HepG2 (cell line): ENCODE measurements at regions not wholly inside any gene's neighbourhood (a gene's known extent, or its start where the extent isn't known, plus 50 kb on each side); places are given as distances from the start of the nearest gene placed in this dataset.

Source experiments
- ATAC-seq: fragments of 200-7000 bp; cut with Tn5 transposase; 3 replicates; pipeline ENCODE4 v1.9.1; 2020; ENCODE audit warnings: mild to moderate bottlenecking, moderate library complexity
- BruUV-seq: library from RNA; stranded (reverse); fragments of 400-500 nt; replicated peaks from 2 replicates; lab custom pipeline; 2021; lab: Mats Ljungman, UMichigan
- CTCF ChIA-PET: fragments of 300-600 bp; formaldehyde crosslinking; extraction: SDS; loops from one replicate; lab custom pipeline; 2021; ENCODE audit warnings: low total read pairs, inconsistent platforms, low intra/inter-chr PET ratio; lab: Yijun Ruan, JAX
- POLR2A ChIA-PET: fragments of 350-600 bp; sonication (Branson Sonifier 250); formaldehyde crosslinking; loops from one replicate; lab custom pipeline; 2020; ENCODE audit warnings: antibody characterized with exemption, inconsistent platforms; lab: Yijun Ruan, JAX
- DNase-seq: peaks from one replicate; pipeline ENCODE4 v3.0.0-alpha.2; 2015; ENCODE audit warnings: low spot score
- FAIRE-seq: peaks from 3 replicates; lab custom pipeline; 2011; peaks lifted over from hg19 to GRCh38; lab: Jason Lieb, UNC
- H2AFZ ChIP-seq: one replicate; pipeline ENCODE4 v1.6.1; 2011; ENCODE audit warnings: low read length, inconsistent platforms
- H3K27ac ChIP-seq: fragments of 300-600 bp; 3 replicates; pipeline ENCODE4 v1.8.0; 2011; ENCODE audit warnings: mixed run types, mild to moderate bottlenecking, mixed read lengths, low read length, inconsistent platforms; ENCODE audit not compliant: insufficient read depth; ENCODE audit errors: extremely low read length
- H3K27me3 ChIP-seq, 2 experiments: fragments of 200-600 bp in 1 of 2; 2 replicates in 1 of 2; 3 replicates in 1 of 2; pipeline versions ENCODE4 v1.6.0 to v1.8.0; 2011; ENCODE audit warnings: low read length in 2 of 2, mild to moderate bottlenecking in 2 of 2, moderate library complexity in 2 of 2, inconsistent platforms in 1 of 2; ENCODE audit not compliant: insufficient read depth in 2 of 2, control insufficient read depth in 1 of 2
- H3K36me3 ChIP-seq, 2 experiments: fragments of 200-600 bp in 1 of 2; replicated peaks in 1 of 2; 2 replicates in 1 of 2; 3 replicates in 1 of 2; pipeline versions ENCODE4 v1.5.1 to v1.8.0; 2011; ENCODE audit warnings: low read length in 2 of 2, inconsistent platforms in 1 of 2; ENCODE audit not compliant: insufficient read depth in 2 of 2, control insufficient read depth in 1 of 2
- H3K4me1 ChIP-seq: 2 replicates; pipeline ENCODE4 v1.5.1; 2012; ENCODE audit warnings: low read length, inconsistent platforms; ENCODE audit not compliant: insufficient read depth
- H3K4me2 ChIP-seq: 2 replicates; pipeline ENCODE4 v1.6.0; 2011; ENCODE audit warnings: low read depth, low read length, inconsistent platforms
- H3K4me3 ChIP-seq, 3 experiments: fragments of 200-600 bp in 1 of 3; sonication (generic), shearing (Covaris generic) in 1 of 3; replicated peaks in 1 of 3; 2 replicates each; pipeline ENCODE4 v1.5.1; 2011 to 2016; ENCODE audit warnings: low read length in 3 of 3, inconsistent platforms in 2 of 3, low read depth in 2 of 3, mild to moderate bottlenecking in 2 of 3, control low read depth in 1 of 3, mixed read lengths in 1 of 3; ENCODE audit not compliant: insufficient read depth in 1 of 3
- H3K79me2 ChIP-seq: one replicate; pipeline ENCODE4 v1.6.1; 2011; ENCODE audit warnings: low read length, inconsistent platforms; ENCODE audit not compliant: insufficient read depth
- H3K9ac ChIP-seq: 2 replicates; pipeline ENCODE4 v1.6.0; 2011; ENCODE audit warnings: mild to moderate bottlenecking, low read depth, low read length, inconsistent platforms; ENCODE audit not compliant: insufficient read depth
- H3K9me3 ChIP-seq: 2 replicates; pipeline ENCODE4 v1.5.1; 2012; ENCODE audit warnings: mild to moderate bottlenecking, low read length
- H4K20me1 ChIP-seq: 2 replicates; pipeline ENCODE4 v1.6.0; 2011; ENCODE audit warnings: inconsistent platforms, mild to moderate bottlenecking, low read length, moderate library complexity; ENCODE audit not compliant: insufficient read depth
- BRD4 ChIP-seq: sonication (generic); formaldehyde crosslinking; IDR thresholded peaks from 2 replicates; pipeline ENCODE4 v1.4.0; 2020; ENCODE audit warnings: missing genetic modification reagents
- DNMT3B ChIP-seq: conservative IDR thresholded peaks from 2 replicates; pipeline ENCODE4 v1.6.1; 2016; ENCODE audit warnings: missing biosample characterization, control low read depth
- GTF2F1 ChIP-seq: fragments of 150-350 bp; IDR thresholded peaks from 2 replicates; pipeline ENCODE4 v1.6.1; 2014; ENCODE audit warnings: low read length
- ZNF317 ChIP-seq: sonication (generic); formaldehyde crosslinking; IDR thresholded peaks from 2 replicates; pipeline ENCODE4 v1.5.0; 2020; ENCODE audit warnings: mild to moderate bottlenecking, missing genetic modification reagents
- WGBS: methylation state at CpG from one replicate; pipeline ENCODE4 v1.1.6; 2017; ENCODE audit warnings: low lambda C conversion rate; 5-methylcytosine and 5-hydroxymethylcytosine counted together
- in situ Hi-C: cut with HindIII; loops from 2 replicates; pipeline ENCODE4 v1.10.0; 2017; ENCODE audit warnings: low pct_unique_long_range_greater_than_20kb; ENCODE audit not compliant: extremely low pct_ligation_motif_present
- intact Hi-C: fragments of 100-400 bp; cut with micrococcal nuclease; formaldehyde crosslinking; loops from one replicate; pipeline ENCODE4 v1.10.0; 2022; ENCODE audit not compliant: unreplicated experiment
- TF ChIP-seq, protein P1 (sequence below): IDR thresholded peaks from 2 replicates; pipeline ENCODE4 v1.6.1; 2018; ENCODE audit warnings: missing genetic modification reagents, mild to moderate bottlenecking, missing compliant biosample characterization
- TF ChIP-seq, protein P2 (sequence below): sonication (generic); formaldehyde crosslinking; IDR thresholded peaks from 2 replicates; pipeline ENCODE4 v1.4.0; 2020; ENCODE audit warnings: low read depth, mild to moderate bottlenecking, missing genetic modification reagents
- TF ChIP-seq, protein P3 (sequence below): sonication (generic); formaldehyde crosslinking; IDR thresholded peaks from 2 replicates; pipeline ENCODE4 v1.8.0; 2022; ENCODE audit warnings: missing genetic modification reagents, mild to moderate bottlenecking, borderline replicate concordance

DNA sequence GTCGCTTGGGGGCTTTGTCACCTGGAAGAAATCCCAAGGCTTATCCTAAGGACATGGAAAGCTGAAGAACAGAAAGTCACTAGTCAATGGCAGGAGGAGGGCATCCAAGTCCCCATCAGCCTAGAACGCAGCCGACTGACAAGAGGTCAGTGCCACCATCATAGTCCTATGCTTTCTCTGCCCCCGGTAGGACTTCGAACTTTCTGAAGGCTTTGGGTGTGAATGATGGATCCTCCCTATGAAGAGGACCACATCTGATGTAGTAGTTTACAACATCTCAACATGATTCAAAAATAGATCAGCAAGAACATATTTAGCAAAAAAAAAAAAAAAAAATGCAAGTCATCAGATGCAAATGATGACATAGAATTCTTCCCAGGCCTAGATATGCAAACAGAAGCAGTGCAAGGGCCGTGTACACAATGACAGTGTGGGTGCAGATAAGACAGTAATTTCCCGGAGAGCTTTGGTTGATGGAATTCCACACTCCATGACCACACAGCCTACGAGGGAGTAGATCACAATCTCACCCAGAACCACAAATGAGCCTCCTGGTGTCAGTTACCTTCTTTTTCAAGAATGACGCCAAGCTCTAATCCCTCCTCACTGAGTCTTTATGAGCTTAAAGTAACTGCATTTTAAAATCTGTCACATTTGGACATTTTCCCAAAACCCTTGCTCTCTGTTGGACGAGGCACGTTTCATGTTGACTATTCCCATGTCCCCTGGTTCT, 88.2 kb downstream of the PSMG1 start (continued):
- TF ChIP-seq, protein P1, sequence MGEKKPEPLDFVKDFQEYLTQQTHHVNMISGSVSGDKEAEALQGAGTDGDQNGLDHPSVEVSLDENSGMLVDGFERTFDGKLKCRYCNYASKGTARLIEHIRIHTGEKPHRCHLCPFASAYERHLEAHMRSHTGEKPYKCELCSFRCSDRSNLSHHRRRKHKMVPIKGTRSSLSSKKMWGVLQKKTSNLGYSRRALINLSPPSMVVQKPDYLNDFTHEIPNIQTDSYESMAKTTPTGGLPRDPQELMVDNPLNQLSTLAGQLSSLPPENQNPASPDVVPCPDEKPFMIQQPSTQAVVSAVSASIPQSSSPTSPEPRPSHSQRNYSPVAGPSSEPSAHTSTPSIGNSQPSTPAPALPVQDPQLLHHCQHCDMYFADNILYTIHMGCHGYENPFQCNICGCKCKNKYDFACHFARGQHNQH = 0 out of 2 replicates have a peak, but pooled peaks have one; percentile 62
- peak; percentile 70; the same call in 1 of the 2 replicates for TF ChIP-seq ZNF317 (CRISPR knock-in tag)
- TF ChIP-seq, protein P2, sequence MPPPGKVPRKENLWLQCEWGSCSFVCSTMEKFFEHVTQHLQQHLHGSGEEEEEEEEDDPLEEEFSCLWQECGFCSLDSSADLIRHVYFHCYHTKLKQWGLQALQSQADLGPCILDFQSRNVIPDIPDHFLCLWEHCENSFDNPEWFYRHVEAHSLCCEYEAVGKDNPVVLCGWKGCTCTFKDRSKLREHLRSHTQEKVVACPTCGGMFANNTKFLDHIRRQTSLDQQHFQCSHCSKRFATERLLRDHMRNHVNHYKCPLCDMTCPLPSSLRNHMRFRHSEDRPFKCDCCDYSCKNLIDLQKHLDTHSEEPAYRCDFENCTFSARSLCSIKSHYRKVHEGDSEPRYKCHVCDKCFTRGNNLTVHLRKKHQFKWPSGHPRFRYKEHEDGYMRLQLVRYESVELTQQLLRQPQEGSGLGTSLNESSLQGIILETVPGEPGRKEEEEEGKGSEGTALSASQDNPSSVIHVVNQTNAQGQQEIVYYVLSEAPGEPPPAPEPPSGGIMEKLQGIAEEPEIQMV (CRISPR knock-in tag) = 0 out of 2 replicates have a peak, but pooled peaks have one; percentile 30

DNA sequence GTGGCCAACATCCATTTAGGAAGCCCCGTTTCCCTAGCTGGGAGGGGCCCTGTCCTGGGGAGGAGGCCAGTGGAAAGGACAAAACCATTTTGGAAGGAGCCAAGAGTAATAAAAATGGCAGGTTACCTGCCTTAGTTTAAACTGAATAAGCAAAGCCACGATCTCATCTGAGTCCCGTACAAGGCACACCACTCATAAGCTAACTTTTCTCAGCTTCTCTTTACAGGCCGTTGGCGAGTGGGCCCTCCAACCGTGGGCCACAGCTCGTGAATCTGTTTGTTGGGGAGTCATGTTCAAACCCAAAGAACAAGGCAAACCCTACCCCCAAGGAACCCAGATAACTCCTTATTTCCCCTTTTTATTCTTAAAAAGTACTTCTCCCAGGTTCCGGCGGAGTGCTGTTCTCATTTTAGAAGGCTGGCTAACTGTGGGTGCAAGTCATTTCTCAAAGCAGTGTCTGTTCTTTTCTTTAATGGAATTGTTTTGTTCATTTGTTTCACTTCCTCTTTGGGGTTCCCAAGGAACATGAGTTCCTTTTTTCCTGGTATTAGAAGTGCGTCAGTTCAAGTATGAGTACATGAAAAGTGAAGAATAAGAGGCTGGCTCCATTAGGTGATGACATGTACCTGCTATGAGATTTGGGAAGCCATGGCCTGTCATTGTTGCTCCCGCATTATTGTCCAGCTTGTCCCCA, 89.0 kb downstream of the PSMG1 start:
- TSS peak; percentile 76 for BruUV-seq
- POLR2A ChIA-PET = no interaction called here
- 90% methylated on average over 11 of the region's 11 CpGs for WGBS
- peak overlapping the region; percentile 55 for H3K9ac ChIP-seq
- H3K36me3 ChIP-seq = no peaks in the 10 kb centered on the region
- peak overlapping the region; percentile 100 for H3K27ac ChIP-seq
- TF ChIP-seq GTF2F1 (no peak), DNMT3B (no peak), BRD4 (CRISPR knock-in tag) (no peak)
- TF ChIP-seq, protein P3, sequence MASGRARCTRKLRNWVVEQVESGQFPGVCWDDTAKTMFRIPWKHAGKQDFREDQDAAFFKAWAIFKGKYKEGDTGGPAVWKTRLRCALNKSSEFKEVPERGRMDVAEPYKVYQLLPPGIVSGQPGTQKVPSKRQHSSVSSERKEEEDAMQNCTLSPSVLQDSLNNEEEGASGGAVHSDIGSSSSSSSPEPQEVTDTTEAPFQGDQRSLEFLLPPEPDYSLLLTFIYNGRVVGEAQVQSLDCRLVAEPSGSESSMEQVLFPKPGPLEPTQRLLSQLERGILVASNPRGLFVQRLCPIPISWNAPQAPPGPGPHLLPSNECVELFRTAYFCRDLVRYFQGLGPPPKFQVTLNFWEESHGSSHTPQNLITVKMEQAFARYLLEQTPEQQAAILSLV (CRISPR knock-in tag) = no peak
- in situ Hi-C loops (no loop called here), intact Hi-C loops (no loop called here)
- H3K4me3 ChIP-seq = no peak overlapping the region
- no peaks in the 10 kb centered on the region for H4K20me1 ChIP-seq
- CTCF ChIA-PET = interaction anchor here (0.8 kb wide), 1 partner anchor 360 kb away, joined by 3 read pairs; no protein-coding TSS in a partner anchor
- ATAC-seq (no peak), FAIRE-seq (no peak), DNase-seq (no peak)
- H3K27me3 ChIP-seq = no peaks in the 10 kb centered on the region
- H2AFZ ChIP-seq = no peak overlapping the region
- H3K79me2 ChIP-seq = no peaks in the 10 kb centered on the region
- peaks cover 87% of the 10 kb centered on the region for H3K4me1 ChIP-seq
- H3K9me3 ChIP-seq = no peaks in the 10 kb centered on the region
- peak overlapping the region; percentile 33; the same call in 1 of the 2 replicates for H3K4me2 ChIP-seq
